Naive thymus-derived CD8-positive, alpha-beta T cell (primary cell): ENCODE measurements at regions not wholly inside any gene's neighbourhood (a gene's known extent, or its start where the extent isn't known, plus 50 kb on each side); places are given as distances from the start of the nearest gene placed in this dataset.

Source experiments
- ATAC-seq, 2 donors: fragments of 150-1000 bp; cut with Tn5 transposase in 1 of 2; sonication (Bioruptor Pico), chemical (Tn5 transposase) in 1 of 2; 1 replicate in 1 of 2; 2 replicates in 1 of 2; pipeline ENCODE4 v1.10.0; 2021; ENCODE audit warnings: mild to moderate bottlenecking in 2 of 2, moderate library complexity in 2 of 2
- POLR2A ChIA-PET: fragments of 350-600 bp; sonication (Branson Sonifier 250); formaldehyde crosslinking; loops from one replicate; lab custom pipeline; 2021; ENCODE audit warnings: antibody characterized with exemption; lab: Charles Lee
- DNase-seq, 10 donors: peaks; one replicate each; pipeline versions ENCODE4 v3.0.0 to v3.0.0-alpha.2; 2020 to 2022
- H3K27ac Mint-ChIP-seq, 10 donors: one replicate each; pipeline ENCODE4 v1.8.0; 2020 to 2022; ENCODE audit warnings: mild to moderate bottlenecking in 10 of 10, mixed read lengths in 10 of 10, moderate library complexity in 4 of 10, inconsistent platforms in 1 of 10
- H3K27me3 Mint-ChIP-seq, 5 donors: one replicate each; pipeline ENCODE4 v1.8.0; 2021 to 2022; ENCODE audit warnings: mixed read lengths in 5 of 5
- H3K36me3 Mint-ChIP-seq, 3 donors: one replicate each; pipeline ENCODE4 v1.8.0; 2020 to 2022; ENCODE audit warnings: mixed read lengths in 3 of 3, mild to moderate bottlenecking in 2 of 3, inconsistent platforms in 1 of 3
- H3K4me1 Mint-ChIP-seq, 4 donors: one replicate each; pipeline ENCODE4 v1.8.0; 2021 to 2022; ENCODE audit warnings: mixed read lengths in 4 of 4
- H3K4me3 Mint-ChIP-seq, 10 donors: one replicate each; pipeline ENCODE4 v1.8.0; 2020 to 2022; ENCODE audit warnings: mild to moderate bottlenecking in 10 of 10, mixed read lengths in 10 of 10, moderate library complexity in 6 of 10, inconsistent platforms in 1 of 10
- H3K9me3 Mint-ChIP-seq, 9 donors: one replicate each; pipeline ENCODE4 v1.8.0; 2020 to 2022; ENCODE audit warnings: mixed read lengths in 9 of 9, mild to moderate bottlenecking in 3 of 9, inconsistent platforms in 1 of 9, moderate library complexity in 1 of 9

- Mint-ChIP-seq H3K9me3 (peaks cover 0 to 10% (median 0%) of the 10 kb centered on the region in 9 donors), H3K36me3 (no peaks in the 10 kb centered on the region), H3K27ac (no peak overlapping the region), H3K27me3 (no peaks in the 10 kb centered on the region), H3K4me1 (no peaks in the 10 kb centered on the region), H3K4me3 (no peak overlapping the region)
- POLR2A ChIA-PET: no interaction called here
- DNase-seq: no peak
- ATAC-seq: no peak
Measured at GRCh38 chr4:110961066-110961465, 338.2 kb upstream of the PITX2 start.

GRCh38 chr4:110962616-110963015 is 339.7 kb upstream of the PITX2 start:
- Mint-ChIP-seq H3K9me3 (peaks cover 0 to 10% (median 0%) of the 10 kb centered on the region in 9 donors), H3K27ac (no peak overlapping the region), H3K4me1 (no peaks in the 10 kb centered on the region), H3K4me3 (no peak overlapping the region), H3K27me3 (no peaks in the 10 kb centered on the region), H3K36me3 (no peaks in the 10 kb centered on the region)
- POLR2A ChIA-PET: no interaction called here
- DNase-seq (no peak), ATAC-seq (no peak)

GRCh38 chr4:110963662-110964280 is 340.9 kb upstream of the PITX2 start:
- no peak overlapping the region for H3K4me3 Mint-ChIP-seq
- H3K4me1 Mint-ChIP-seq: no peaks in the 10 kb centered on the region
- ATAC-seq (no peak), DNase-seq (no peak)
- H3K36me3 Mint-ChIP-seq: no peaks in the 10 kb centered on the region
- peaks cover 0 to 10% (median 0%) of the 10 kb centered on the region in 9 donors for H3K9me3 Mint-ChIP-seq
- no peaks in the 10 kb centered on the region for H3K27me3 Mint-ChIP-seq
- POLR2A ChIA-PET: no interaction called here
- no peak overlapping the region for H3K27ac Mint-ChIP-seq

- Mint-ChIP-seq H3K4me3 (no peak overlapping the region), H3K27ac (no peak overlapping the region), H3K27me3 (no peaks in the 10 kb centered on the region), H3K4me1 (no peaks in the 10 kb centered on the region), H3K9me3 (peaks cover 0 to 10% (median 0%) of the 10 kb centered on the region in 9 donors), H3K36me3 (no peaks in the 10 kb centered on the region)
- no peak for ATAC-seq
- POLR2A ChIA-PET: no interaction called here
- no peak for DNase-seq
Measured at GRCh38 chr4:110967936-110968335, 345.1 kb upstream of the PITX2 start.

DNA sequence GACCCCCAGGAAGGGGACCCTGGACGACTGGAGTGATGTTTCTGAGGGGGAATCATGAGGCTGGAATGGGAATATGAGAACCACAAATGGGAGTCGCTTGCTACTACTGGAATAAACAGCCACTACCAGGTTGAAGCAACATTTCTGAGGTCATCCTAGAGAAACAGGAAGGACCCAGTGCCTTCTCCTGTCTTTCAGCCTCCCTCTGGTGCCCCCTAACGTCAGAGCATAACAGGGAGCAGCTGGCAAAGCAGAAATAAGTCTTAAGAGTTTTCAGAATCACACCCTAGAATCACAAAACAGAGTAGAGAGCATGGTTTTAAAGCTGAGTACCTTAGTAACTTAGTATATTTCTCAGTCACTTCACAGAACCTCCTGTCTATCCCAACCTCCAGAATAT is 347.8 kb upstream of the PITX2 start:
- Mint-ChIP-seq H3K36me3 (no peaks in the 10 kb centered on the region), H3K9me3 (no peaks in the 10 kb centered on the region), H3K27me3 (no peaks in the 10 kb centered on the region), H3K27ac (no peak overlapping the region), H3K4me1 (no peaks in the 10 kb centered on the region), H3K4me3 (no peak overlapping the region)
- ATAC-seq (no peak), DNase-seq (no peak)
- POLR2A ChIA-PET: no interaction called here

DNA sequence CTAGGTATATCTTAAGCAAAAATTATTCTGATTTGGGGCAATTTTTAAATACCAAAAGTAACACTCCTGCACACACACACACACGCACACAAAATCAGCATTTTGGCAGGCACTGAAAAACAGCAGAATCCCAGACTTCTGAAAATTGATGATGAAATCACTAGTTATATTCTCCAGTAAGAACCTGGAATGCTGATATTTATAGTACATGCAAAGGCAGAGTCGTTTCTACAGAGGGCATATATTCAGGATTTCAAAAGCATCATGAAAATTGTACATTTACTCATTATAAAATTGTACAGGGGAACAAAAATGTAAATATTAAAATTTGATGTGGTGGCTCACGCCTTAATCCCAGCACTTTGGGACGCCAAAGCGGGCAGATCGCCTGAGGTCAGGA is 352.5 kb upstream of the PITX2 start:
- peaks cover 0 to 11% (median 2%) of the 10 kb centered on the region in 9 donors for H3K9me3 Mint-ChIP-seq
- no peak overlapping the region for H3K4me3 Mint-ChIP-seq
- no peak for DNase-seq
- no peaks in the 10 kb centered on the region for H3K36me3 Mint-ChIP-seq
- no peak for ATAC-seq
- no peak overlapping the region for H3K27ac Mint-ChIP-seq
- H3K4me1 Mint-ChIP-seq: no peaks in the 10 kb centered on the region
- H3K27me3 Mint-ChIP-seq: no peaks in the 10 kb centered on the region
- POLR2A ChIA-PET: no interaction called here

GRCh38 chr4:110977554-110977953 is 354.7 kb upstream of the PITX2 start:
- Mint-ChIP-seq H3K27me3 (no peaks in the 10 kb centered on the region), H3K4me3 (no peak overlapping the region), H3K4me1 (no peaks in the 10 kb centered on the region), H3K36me3 (no peaks in the 10 kb centered on the region), H3K9me3 (peaks cover 0 to 11% (median 2%) of the 10 kb centered on the region in 9 donors), H3K27ac (no peak overlapping the region)
- no peak for DNase-seq
- POLR2A ChIA-PET: no interaction called here
- ATAC-seq: no peak

DNA sequence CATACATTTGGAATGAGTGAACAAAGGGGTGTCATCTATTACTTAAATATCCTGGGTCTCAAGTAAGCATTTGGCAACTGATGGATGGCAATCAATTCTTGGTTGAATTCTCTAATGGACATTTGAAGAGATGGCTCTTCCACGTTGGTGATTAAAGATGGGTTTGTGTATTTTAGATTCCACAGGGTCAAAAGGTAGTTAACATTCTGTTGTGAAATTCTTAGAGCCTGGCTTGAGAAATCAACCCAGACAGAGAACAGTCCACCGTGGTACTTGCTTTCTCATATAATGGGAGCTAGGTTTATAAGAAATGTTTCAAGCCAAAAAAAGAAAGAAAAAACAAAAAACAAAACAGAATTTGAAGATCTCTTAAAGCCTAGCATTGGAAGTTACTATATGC is 355.9 kb upstream of the PITX2 start:
- H3K4me3 Mint-ChIP-seq: no peak overlapping the region
- POLR2A ChIA-PET: no interaction called here
- no peaks in the 10 kb centered on the region for H3K36me3 Mint-ChIP-seq
- no peak overlapping the region for H3K27ac Mint-ChIP-seq
- H3K4me1 Mint-ChIP-seq: no peaks in the 10 kb centered on the region
- H3K9me3 Mint-ChIP-seq: peaks cover 0 to 11% (median 2%) of the 10 kb centered on the region in 9 donors
- ATAC-seq (no peak), DNase-seq (no peak)
- H3K27me3 Mint-ChIP-seq: no peaks in the 10 kb centered on the region

DNA sequence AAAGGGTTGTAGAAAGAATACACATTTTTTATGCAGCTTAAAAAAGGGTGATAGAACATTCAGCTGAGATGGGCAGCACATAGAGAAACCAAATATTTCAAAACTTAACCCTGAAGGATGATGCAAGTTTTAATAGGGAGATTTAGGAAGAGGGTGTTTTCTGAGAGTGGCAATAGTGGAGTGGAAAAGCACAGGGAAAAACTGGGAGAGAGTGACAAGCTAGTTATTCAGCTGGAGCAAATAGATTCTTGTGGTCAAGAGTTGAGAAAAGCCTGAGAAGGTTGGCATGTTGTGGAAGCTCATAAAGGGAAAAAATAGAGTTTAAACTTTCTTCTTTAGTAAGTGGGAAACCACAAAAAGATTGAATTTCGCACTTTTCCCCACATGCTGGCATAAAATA is 359.6 kb upstream of the PITX2 start:
- POLR2A ChIA-PET: no interaction called here

GRCh38 chr4:110988722-110989121 is 365.8 kb upstream of the PITX2 start:
- DNase-seq (no peak), ATAC-seq (no peak)
- H3K9me3 Mint-ChIP-seq: no peaks in the 10 kb centered on the region
- no peak overlapping the region for H3K4me3 Mint-ChIP-seq
- H3K4me1 Mint-ChIP-seq: no peaks in the 10 kb centered on the region
- no peaks in the 10 kb centered on the region for H3K36me3 Mint-ChIP-seq
- no peaks in the 10 kb centered on the region for H3K27me3 Mint-ChIP-seq
- H3K27ac Mint-ChIP-seq: no peak overlapping the region
- POLR2A ChIA-PET: no interaction called here

More for the DNA sequence above, 359.6 kb upstream of the PITX2 start:
- Mint-ChIP-seq H3K36me3 (no peaks in the 10 kb centered on the region), H3K9me3 (peaks cover 0 to 11% (median 0%) of the 10 kb centered on the region in 9 donors), H3K27me3 (no peaks in the 10 kb centered on the region), H3K27ac (no peak overlapping the region), H3K4me1 (no peaks in the 10 kb centered on the region), H3K4me3 (no peak overlapping the region)
- DNase-seq: no peak
- ATAC-seq: no peak

DNA sequence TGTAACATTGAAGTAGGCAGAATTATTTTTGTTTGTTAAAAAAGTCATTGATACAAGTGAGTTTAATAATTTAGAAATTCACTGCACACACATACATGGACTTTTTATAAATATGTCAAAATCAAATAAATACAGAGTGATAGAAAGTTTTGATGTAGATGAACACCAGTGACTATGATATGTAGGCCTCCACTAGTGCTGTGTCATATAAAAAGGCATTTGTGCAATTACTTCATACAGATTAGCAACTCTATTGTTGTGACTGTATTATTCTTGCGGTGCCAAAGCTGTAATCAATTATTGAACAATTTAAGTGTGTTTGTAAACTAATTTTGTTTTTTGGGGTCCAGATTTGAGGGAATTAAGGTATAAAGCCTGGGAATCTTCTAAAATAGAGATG is 366.2 kb upstream of the PITX2 start:
- ATAC-seq (no peak), DNase-seq (no peak)
- POLR2A ChIA-PET: no interaction called here
- no peaks in the 10 kb centered on the region for H3K4me1 Mint-ChIP-seq
- H3K27ac Mint-ChIP-seq: no peak overlapping the region
- H3K9me3 Mint-ChIP-seq: no peaks in the 10 kb centered on the region
- no peaks in the 10 kb centered on the region for H3K36me3 Mint-ChIP-seq
- H3K4me3 Mint-ChIP-seq: no peak overlapping the region
- no peaks in the 10 kb centered on the region for H3K27me3 Mint-ChIP-seq

DNA sequence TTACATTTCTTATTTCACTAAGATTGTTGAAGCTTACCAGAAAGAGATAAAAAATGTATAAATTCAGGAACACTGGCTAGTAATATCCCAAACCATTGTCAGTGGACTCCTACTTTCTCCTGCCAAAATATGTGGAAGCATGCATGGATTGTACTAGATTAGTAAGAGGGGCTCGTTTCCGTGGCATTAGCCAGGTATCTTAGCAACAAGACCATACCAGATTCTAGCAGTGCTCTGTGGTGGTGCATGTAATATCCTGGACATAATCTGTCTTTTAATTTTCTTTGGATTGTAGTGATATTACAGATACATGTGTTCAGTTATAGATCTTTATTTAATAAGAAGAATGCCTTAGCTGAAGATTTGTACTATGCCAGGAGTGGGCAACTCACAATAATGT is 371.9 kb upstream of the PITX2 start:
- H3K4me1 Mint-ChIP-seq: no peaks in the 10 kb centered on the region
- H3K4me3 Mint-ChIP-seq: no peak overlapping the region
- no peaks in the 10 kb centered on the region for H3K36me3 Mint-ChIP-seq
- H3K9me3 Mint-ChIP-seq: no peaks in the 10 kb centered on the region
- H3K27me3 Mint-ChIP-seq: no peaks in the 10 kb centered on the region
- DNase-seq (no peak), ATAC-seq (no peak)
- H3K27ac Mint-ChIP-seq: no peak overlapping the region
- POLR2A ChIA-PET: no interaction called here

GRCh38 chr4:110998320-110998719 is 375.4 kb upstream of the PITX2 start:
- H3K27me3 Mint-ChIP-seq: no peaks in the 10 kb centered on the region
- peaks cover 0 to 13% (median 0%) of the 10 kb centered on the region in 9 donors for H3K9me3 Mint-ChIP-seq
- no peak for DNase-seq
- no peak for ATAC-seq
- H3K4me3 Mint-ChIP-seq: no peak overlapping the region
- no peak overlapping the region for H3K27ac Mint-ChIP-seq
- H3K36me3 Mint-ChIP-seq: no peaks in the 10 kb centered on the region
- H3K4me1 Mint-ChIP-seq: no peaks in the 10 kb centered on the region
- POLR2A ChIA-PET: no interaction called here

GRCh38 chr4:111011458-111011857 is 388.6 kb upstream of the PITX2 start:
- DNase-seq (no peak), ATAC-seq (no peak)
- Mint-ChIP-seq H3K9me3 (peaks cover 0 to 12% (median 2%) of the 10 kb centered on the region in 9 donors), H3K4me3 (no peak overlapping the region), H3K36me3 (no peaks in the 10 kb centered on the region), H3K4me1 (no peaks in the 10 kb centered on the region), H3K27ac (no peak overlapping the region), H3K27me3 (no peaks in the 10 kb centered on the region)
- POLR2A ChIA-PET: no interaction called here
